ENCODE measurements at regions not wholly inside any gene's neighbourhood (a gene's known extent, or its start where the extent isn't known, plus 50 kb on each side); places are given as distances from the start of the nearest gene placed in this dataset.
A peak's percentile ranks its signal among the peaks of the same experiment; 100 is the strongest.

DNA sequence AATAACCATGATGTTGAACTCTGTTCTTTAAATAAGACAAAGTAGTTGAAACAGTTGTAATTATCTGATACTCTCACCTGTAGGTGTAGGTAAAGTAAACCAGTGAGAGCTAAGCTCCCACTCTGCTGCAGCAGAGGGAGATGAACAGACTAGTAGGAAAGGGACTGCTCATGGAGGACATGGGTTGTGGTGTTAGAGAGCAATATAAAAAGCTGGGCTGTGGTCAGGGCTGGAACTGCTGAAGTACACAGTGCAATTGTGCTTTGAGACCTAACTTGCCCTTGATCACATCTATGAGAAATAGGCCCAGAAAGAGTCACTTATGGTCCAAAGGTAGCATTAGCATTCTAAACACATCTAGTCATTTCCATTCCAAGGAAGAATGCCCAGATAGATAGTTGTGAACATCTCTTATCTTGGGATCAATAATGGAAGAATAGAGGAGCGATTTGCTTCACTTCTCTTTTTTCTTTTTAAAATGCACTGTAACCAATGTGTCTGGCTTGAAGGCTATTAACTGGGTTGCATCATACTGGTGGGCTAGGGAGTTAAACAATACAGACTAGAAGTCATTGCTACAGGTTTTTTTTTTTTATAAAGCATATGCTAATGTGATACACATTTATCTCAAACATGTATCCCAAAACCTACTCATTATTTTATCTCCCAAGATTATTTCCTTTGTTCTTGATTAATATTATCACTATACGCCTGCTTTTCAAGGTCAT is 251.3 kb upstream of the CENPE start:
- TF ChIP-seq, protein P1, sequence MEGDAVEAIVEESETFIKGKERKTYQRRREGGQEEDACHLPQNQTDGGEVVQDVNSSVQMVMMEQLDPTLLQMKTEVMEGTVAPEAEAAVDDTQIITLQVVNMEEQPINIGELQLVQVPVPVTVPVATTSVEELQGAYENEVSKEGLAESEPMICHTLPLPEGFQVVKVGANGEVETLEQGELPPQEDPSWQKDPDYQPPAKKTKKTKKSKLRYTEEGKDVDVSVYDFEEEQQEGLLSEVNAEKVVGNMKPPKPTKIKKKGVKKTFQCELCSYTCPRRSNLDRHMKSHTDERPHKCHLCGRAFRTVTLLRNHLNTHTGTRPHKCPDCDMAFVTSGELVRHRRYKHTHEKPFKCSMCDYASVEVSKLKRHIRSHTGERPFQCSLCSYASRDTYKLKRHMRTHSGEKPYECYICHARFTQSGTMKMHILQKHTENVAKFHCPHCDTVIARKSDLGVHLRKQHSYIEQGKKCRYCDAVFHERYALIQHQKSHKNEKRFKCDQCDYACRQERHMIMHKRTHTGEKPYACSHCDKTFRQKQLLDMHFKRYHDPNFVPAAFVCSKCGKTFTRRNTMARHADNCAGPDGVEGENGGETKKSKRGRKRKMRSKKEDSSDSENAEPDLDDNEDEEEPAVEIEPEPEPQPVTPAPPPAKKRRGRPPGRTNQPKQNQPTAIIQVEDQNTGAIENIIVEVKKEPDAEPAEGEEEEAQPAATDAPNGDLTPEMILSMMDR (IDR thresholded peaks at IDR 0.05; ENCODE audit: low read depth, low read length): no peak
- DNase-seq (ENCODE audit: low read depth in 2 of 2): no peak
- H3K4me3 ChIP-seq (replicated peaks in 1 of 2; ENCODE audit: low read depth in 2 of 2, low read length in 2 of 2): no peak overlapping the region

GRCh38 chr4:103445377-103445776 is 247.2 kb upstream of the CENPE start:
- TF ChIP-seq, protein P1 (IDR thresholded peaks at IDR 0.05; ENCODE audit: low read depth, low read length): no peak
- no peak overlapping the region for H3K4me3 ChIP-seq (replicated peaks in 1 of 2; ENCODE audit: low read depth in 2 of 2, low read length in 2 of 2)
- DNase-seq (ENCODE audit: low read depth in 2 of 2): no peak

GRCh38 chr4:103443324-103443723 is 245.2 kb upstream of the CENPE start:
- DNase-seq (ENCODE audit: low read depth in 2 of 2): peak in 1 of 2 donors; percentile 30
- TF ChIP-seq, protein P1 (IDR thresholded peaks at IDR 0.05; ENCODE audit: low read depth, low read length): no peak
- no peak overlapping the region for H3K4me3 ChIP-seq (replicated peaks in 1 of 2; ENCODE audit: low read depth in 2 of 2, low read length in 2 of 2)

DNA sequence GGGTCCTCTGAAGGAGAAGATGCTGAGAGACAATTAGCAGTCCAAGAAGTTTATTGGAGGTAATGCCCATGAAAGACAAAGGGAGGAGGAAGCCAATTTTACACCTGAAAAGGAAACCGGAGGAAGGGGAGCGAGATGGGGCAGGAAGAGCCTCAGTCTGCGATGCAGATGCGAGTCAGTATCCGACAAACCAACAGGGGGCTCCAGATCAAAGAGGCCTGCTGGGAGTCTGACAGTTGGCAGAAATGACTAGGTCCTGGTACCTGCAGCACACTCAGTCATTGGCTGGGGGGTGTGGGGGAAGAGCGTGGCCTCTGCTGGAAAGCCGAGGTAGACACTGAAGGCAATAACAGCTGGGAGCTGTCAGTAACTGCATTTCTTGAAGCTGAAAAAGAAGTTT is 231.1 kb upstream of the CENPE start:
- H3K4me3 ChIP-seq (replicated peaks in 1 of 2; ENCODE audit: low read depth in 2 of 2, low read length in 2 of 2): no peak overlapping the region
- TF ChIP-seq, protein P1 (IDR thresholded peaks at IDR 0.05; ENCODE audit: low read depth, low read length): no peak
- no peak for DNase-seq (ENCODE audit: low read depth in 2 of 2)

- H3K4me3 ChIP-seq (replicated peaks in 1 of 2; ENCODE audit: low read depth in 2 of 2, low read length in 2 of 2): no peak overlapping the region
- DNase-seq (ENCODE audit: low read depth in 2 of 2): no peak
- TF ChIP-seq, protein P1 (IDR thresholded peaks at IDR 0.05; ENCODE audit: low read depth, low read length): no peak
Observed at GRCh38 chr4:103425406-103425805, 227.3 kb upstream of the CENPE start.

GRCh38 chr4:103424853-103425252 is 226.7 kb upstream of the CENPE start:
- peak in 1 of 2 donors; percentile 37 for DNase-seq (ENCODE audit: low read depth in 2 of 2)
- no peak overlapping the region for H3K4me3 ChIP-seq (replicated peaks in 1 of 2; ENCODE audit: low read depth in 2 of 2, low read length in 2 of 2)
- TF ChIP-seq, protein P1 (IDR thresholded peaks at IDR 0.05; ENCODE audit: low read depth, low read length): no peak

DNA sequence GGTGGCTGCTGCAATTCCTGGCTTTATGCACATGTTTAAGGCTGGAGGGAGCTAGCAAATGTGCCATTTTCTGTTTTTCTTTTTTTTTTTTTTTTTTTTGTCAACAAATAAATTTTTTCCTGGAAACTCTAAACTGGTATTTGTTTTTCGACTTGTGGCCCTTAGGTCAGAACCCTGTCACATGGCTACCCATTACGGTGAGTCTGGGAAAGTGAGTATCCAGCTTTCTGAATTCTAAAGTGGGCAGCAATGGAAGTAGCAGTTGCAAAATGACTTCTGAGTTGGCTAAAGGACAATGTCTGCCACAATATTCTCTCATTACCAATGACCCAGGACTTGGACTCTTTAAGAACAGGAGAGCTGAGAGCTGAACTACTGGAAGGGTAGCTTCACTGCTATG is 225.1 kb upstream of the CENPE start:
- no peak overlapping the region for H3K4me3 ChIP-seq (replicated peaks in 1 of 2; ENCODE audit: low read depth in 2 of 2, low read length in 2 of 2)
- TF ChIP-seq, protein P1 (IDR thresholded peaks at IDR 0.05; ENCODE audit: low read depth, low read length): no peak
- no peak for DNase-seq (ENCODE audit: low read depth in 2 of 2)

Data from cardiac fibroblast (primary cell).